GM23248 (cell line): ENCODE measurements at regions not wholly inside any gene's neighbourhood (a gene's known extent, or its start where the extent isn't known, plus 50 kb on each side); places are given as distances from the start of the nearest gene placed in this dataset.

Experiments used
- EZH2 ChIP-seq: fragments of 200-600 bp; sonication (generic); IDR thresholded peaks from 2 replicates; pipeline ENCODE4 v1.6.1; 2018; ENCODE audit warnings: antibody characterized with exemption, mild to moderate bottlenecking; ENCODE audit not compliant: insufficient read depth, poor library complexity, severe bottlenecking
- EZH2phosphoT487 ChIP-seq: fragments of 200-600 bp; sonication (generic); IDR thresholded peaks from 2 replicates; pipeline ENCODE4 v1.6.1; 2018; ENCODE audit warnings: antibody characterized with exemption, moderate library complexity, mild to moderate bottlenecking, low read depth; ENCODE audit not compliant: insufficient read depth

- TF ChIP-seq EZH2phosphoT487 (no peak), EZH2 (no peak)
These were observed 186.3 kb upstream of the MME start for GRCh38 chr3:154893813-154894212.
